ENCODE measurements at regions not wholly inside any gene's neighbourhood (a gene's known extent, or its start where the extent isn't known, plus 50 kb on each side); places are given as distances from the start of the nearest gene placed in this dataset.
"Not testable (repeated sequence)": the region's sequence is repeated elsewhere in the genome, so short reads cannot be mapped to it uniquely, and the experiment has no call there.

GRCh38 chr10:52387744-52388143 is 73.7 kb downstream of the DKK1 start:
- TF ChIP-seq CTCF (IDR thresholded peaks at IDR 0.05), result no peak
- no peak for DNase-seq
- H3K4me3 Mint-ChIP-seq, result no peak overlapping the region
- H3K36me3 Mint-ChIP-seq (ENCODE audit: low read depth), result no peaks in the 10 kb centered on the region
- no peak overlapping the region for H3K27ac Mint-ChIP-seq
- H3K9me3 Mint-ChIP-seq, result no peaks in the 10 kb centered on the region
- peaks cover 7% of the 10 kb centered on the region for H3K4me1 Mint-ChIP-seq (ENCODE audit: low read depth)
- H3K27me3 Mint-ChIP-seq (ENCODE audit: insufficient read depth), result no peaks in the 10 kb centered on the region

- Mint-ChIP-seq H3K36me3 (ENCODE audit: low read depth) (no peaks in the 10 kb centered on the region), H3K27me3 (ENCODE audit: insufficient read depth) (no peaks in the 10 kb centered on the region; the same call in 1 of the 2 replicates), H3K27ac (no peak overlapping the region), H3K4me3 (no peak overlapping the region), H3K4me1 (ENCODE audit: low read depth) (no peaks in the 10 kb centered on the region), H3K9me3 (no peaks in the 10 kb centered on the region)
- TF ChIP-seq CTCF (IDR thresholded peaks at IDR 0.05), result no peak
- no peak for DNase-seq
These were observed 76.3 kb downstream of the DKK1 start for GRCh38 chr10:52390388-52390787.

GRCh38 chr10:52391927-52392602 is 78.0 kb downstream of the DKK1 start:
- no peak overlapping the region for H3K4me3 Mint-ChIP-seq
- no peaks in the 10 kb centered on the region for H3K36me3 Mint-ChIP-seq (ENCODE audit: low read depth)
- TF ChIP-seq CTCF (IDR thresholded peaks at IDR 0.05), result no peak
- DNase-seq, result no peak
- no peaks in the 10 kb centered on the region for H3K9me3 Mint-ChIP-seq
- no peaks in the 10 kb centered on the region; the same call in 1 of the 2 replicates for H3K27me3 Mint-ChIP-seq (ENCODE audit: insufficient read depth)
- no peak overlapping the region for H3K27ac Mint-ChIP-seq
- peaks cover 5% of the 10 kb centered on the region; the same call in 1 of the 2 replicates for H3K4me1 Mint-ChIP-seq (ENCODE audit: low read depth)

GRCh38 chr10:52394246-52394645 is 80.2 kb downstream of the DKK1 start:
- Mint-ChIP-seq H3K4me3 (no peak overlapping the region), H3K4me1 (ENCODE audit: low read depth) (peaks cover 5% of the 10 kb centered on the region; the same call in 1 of the 2 replicates), H3K27ac (no peak overlapping the region), H3K27me3 (ENCODE audit: insufficient read depth) (no peaks in the 10 kb centered on the region; the same call in 1 of the 2 replicates), H3K36me3 (ENCODE audit: low read depth) (peaks cover under 1% of the 10 kb centered on the region; the same call in 1 of the 2 replicates), H3K9me3 (no peaks in the 10 kb centered on the region)
- DNase-seq, result no peak
- TF ChIP-seq CTCF (IDR thresholded peaks at IDR 0.05), result no peak

GRCh38 chr10:52400562-52400961 is 86.5 kb downstream of the DKK1 start:
- Mint-ChIP-seq H3K4me1 (ENCODE audit: low read depth) (peaks cover 21% of the 10 kb centered on the region), H3K27me3 (ENCODE audit: insufficient read depth) (no peaks in the 10 kb centered on the region), H3K36me3 (ENCODE audit: low read depth) (peaks cover 14% of the 10 kb centered on the region), H3K27ac (no peak overlapping the region), H3K9me3 (peaks cover 12% of the 10 kb centered on the region), H3K4me3 (no peak overlapping the region)
- DNase-seq, result no peak
- TF ChIP-seq CTCF (IDR thresholded peaks at IDR 0.05), result no peak

GRCh38 chr10:52403801-52404200 is 89.7 kb downstream of the DKK1 start:
- Mint-ChIP-seq H3K4me1 (ENCODE audit: low read depth) (peaks cover 24% of the 10 kb centered on the region), H3K9me3 (peaks cover 12% of the 10 kb centered on the region), H3K36me3 (ENCODE audit: low read depth) (peaks cover 19% of the 10 kb centered on the region)
- not testable (repeated sequence) for H3K27ac Mint-ChIP-seq; H3K4me3 Mint-ChIP-seq; DNase-seq; H3K27me3 Mint-ChIP-seq (ENCODE audit: insufficient read depth)
